Activated naive CD8-positive, alpha-beta T cell treated with anti-CD3 and anti-CD28 coated beads for 36 hours (primary cell): ENCODE measurements at regions not wholly inside any gene's neighbourhood (a gene's known extent, or its start where the extent isn't known, plus 50 kb on each side); places are given as distances from the start of the nearest gene placed in this dataset.
A peak's percentile ranks its signal among the peaks of the same experiment; 100 is the strongest.

Experiments
- DNase-seq: peaks from one replicate; pipeline ENCODE4 v3.0.0; 2021
- H3K27ac Mint-ChIP-seq: one replicate; pipeline ENCODE4 v1.8.0; 2022; ENCODE audit warnings: mild to moderate bottlenecking, moderate library complexity, mixed read lengths
- H3K27me3 Mint-ChIP-seq: one replicate; pipeline ENCODE4 v1.8.0; 2022; ENCODE audit warnings: mild to moderate bottlenecking, mixed read lengths
- H3K36me3 Mint-ChIP-seq: one replicate; pipeline ENCODE4 v1.8.0; 2021; ENCODE audit warnings: mild to moderate bottlenecking, mixed read lengths
- H3K4me1 Mint-ChIP-seq: one replicate; pipeline ENCODE4 v1.8.0; 2021; ENCODE audit warnings: mixed read lengths
- H3K4me3 Mint-ChIP-seq: one replicate; pipeline ENCODE4 v1.8.0; 2022; ENCODE audit warnings: mild to moderate bottlenecking, moderate library complexity, mixed read lengths
- H3K9me3 Mint-ChIP-seq: one replicate; pipeline ENCODE4 v1.8.0; 2022; ENCODE audit warnings: mixed read lengths

- no peak for DNase-seq
- peaks cover 47% of the 10 kb centered on the region for H3K4me1 Mint-ChIP-seq
- no peaks in the 10 kb centered on the region for H3K27me3 Mint-ChIP-seq
- H3K9me3 Mint-ChIP-seq, result peaks cover 9% of the 10 kb centered on the region
- H3K36me3 Mint-ChIP-seq, result peaks cover 2% of the 10 kb centered on the region
- no peak overlapping the region for H3K27ac Mint-ChIP-seq
- no peak overlapping the region for H3K4me3 Mint-ChIP-seq
Measured at GRCh38 chr6:14450133-14450504, 332.5 kb downstream of the CD83 start.

- H3K9me3 Mint-ChIP-seq, result peaks cover 9% of the 10 kb centered on the region
- no peak for DNase-seq
- peaks cover 2% of the 10 kb centered on the region for H3K36me3 Mint-ChIP-seq
- H3K4me3 Mint-ChIP-seq, result no peak overlapping the region
- H3K4me1 Mint-ChIP-seq, result peaks cover 50% of the 10 kb centered on the region
- no peaks in the 10 kb centered on the region for H3K27me3 Mint-ChIP-seq
- H3K27ac Mint-ChIP-seq, result no peak overlapping the region
Measured at GRCh38 chr6:14450578-14450977, 333.0 kb downstream of the CD83 start.

- Mint-ChIP-seq H3K36me3 (peaks cover 2% of the 10 kb centered on the region), H3K4me3 (no peak overlapping the region), H3K27me3 (no peaks in the 10 kb centered on the region), H3K9me3 (peaks cover 9% of the 10 kb centered on the region), H3K27ac (peak overlapping the region; percentile 61), H3K4me1 (peaks cover 54% of the 10 kb centered on the region)
- no peak for DNase-seq
Measured at GRCh38 chr6:14451594-14452374, 334.2 kb downstream of the CD83 start.

- H3K36me3 Mint-ChIP-seq, result peaks cover 2% of the 10 kb centered on the region
- no peaks in the 10 kb centered on the region for H3K27me3 Mint-ChIP-seq
- peaks cover 7% of the 10 kb centered on the region for H3K9me3 Mint-ChIP-seq
- peaks cover 54% of the 10 kb centered on the region for H3K4me1 Mint-ChIP-seq
- H3K4me3 Mint-ChIP-seq, result peak overlapping the region; percentile 40
- peak overlapping the region; percentile 61 for H3K27ac Mint-ChIP-seq
- DNase-seq, result peak; percentile 66
Measured at GRCh38 chr6:14452567-14453527, 335.3 kb downstream of the CD83 start.

GRCh38 chr6:14453712-14454472 lies 336.3 kb downstream of the CD83 start:
- H3K27ac Mint-ChIP-seq, result peak overlapping the region; percentile 61
- no peak overlapping the region for H3K4me3 Mint-ChIP-seq
- H3K27me3 Mint-ChIP-seq, result no peaks in the 10 kb centered on the region
- no peak for DNase-seq
- peaks cover 54% of the 10 kb centered on the region for H3K4me1 Mint-ChIP-seq
- H3K9me3 Mint-ChIP-seq, result no peaks in the 10 kb centered on the region
- H3K36me3 Mint-ChIP-seq, result no peaks in the 10 kb centered on the region

GRCh38 chr6:14454473-14454775 lies 336.9 kb downstream of the CD83 start:
- H3K27ac Mint-ChIP-seq, result peak overlapping the region; percentile 23
- no peak overlapping the region for H3K4me3 Mint-ChIP-seq
- H3K36me3 Mint-ChIP-seq, result no peaks in the 10 kb centered on the region
- no peaks in the 10 kb centered on the region for H3K9me3 Mint-ChIP-seq
- DNase-seq, result peak; percentile 32
- H3K4me1 Mint-ChIP-seq, result peaks cover 51% of the 10 kb centered on the region
- no peaks in the 10 kb centered on the region for H3K27me3 Mint-ChIP-seq

- no peak for DNase-seq
- Mint-ChIP-seq H3K9me3 (no peaks in the 10 kb centered on the region), H3K4me3 (no peak overlapping the region), H3K4me1 (peaks cover 41% of the 10 kb centered on the region), H3K27ac (no peak overlapping the region), H3K36me3 (no peaks in the 10 kb centered on the region), H3K27me3 (no peaks in the 10 kb centered on the region)
Measured at GRCh38 chr6:14455427-14455826, 337.9 kb downstream of the CD83 start.

- Mint-ChIP-seq H3K4me1 (peaks cover 36% of the 10 kb centered on the region), H3K27ac (no peak overlapping the region)
Measured at GRCh38 chr6:14455876-14456648, 338.5 kb downstream of the CD83 start.

GRCh38 chr6:14456941-14457340 lies 339.4 kb downstream of the CD83 start:
- Mint-ChIP-seq H3K4me3 (no peak overlapping the region), H3K27ac (no peak overlapping the region), H3K27me3 (no peaks in the 10 kb centered on the region), H3K36me3 (no peaks in the 10 kb centered on the region), H3K9me3 (no peaks in the 10 kb centered on the region), H3K4me1 (peaks cover 33% of the 10 kb centered on the region)
- DNase-seq, result no peak

More at GRCh38 chr6:14455876-14456648, 338.5 kb downstream of the CD83 start:
- H3K36me3 Mint-ChIP-seq, result no peaks in the 10 kb centered on the region
- no peak overlapping the region for H3K4me3 Mint-ChIP-seq
- H3K9me3 Mint-ChIP-seq, result no peaks in the 10 kb centered on the region
- DNase-seq, result no peak
- H3K27me3 Mint-ChIP-seq, result no peaks in the 10 kb centered on the region

- Mint-ChIP-seq H3K4me1 (peaks cover 20% of the 10 kb centered on the region), H3K9me3 (peaks cover 2% of the 10 kb centered on the region), H3K36me3 (no peaks in the 10 kb centered on the region), H3K4me3 (no peak overlapping the region), H3K27ac (no peak overlapping the region), H3K27me3 (no peaks in the 10 kb centered on the region)
- no peak for DNase-seq
Measured at GRCh38 chr6:14458669-14459266, 341.2 kb downstream of the CD83 start.

- H3K27ac Mint-ChIP-seq, result no peak overlapping the region
- no peak overlapping the region for H3K4me3 Mint-ChIP-seq
- DNase-seq, result no peak
- no peaks in the 10 kb centered on the region for H3K36me3 Mint-ChIP-seq
- H3K9me3 Mint-ChIP-seq, result peaks cover 5% of the 10 kb centered on the region
- H3K4me1 Mint-ChIP-seq, result peaks cover 17% of the 10 kb centered on the region
- H3K27me3 Mint-ChIP-seq, result no peaks in the 10 kb centered on the region
Measured at GRCh38 chr6:14459315-14459714, 341.7 kb downstream of the CD83 start.

GRCh38 chr6:14460556-14460955 lies 343.0 kb downstream of the CD83 start:
- Mint-ChIP-seq H3K4me1 (peaks cover 6% of the 10 kb centered on the region), H3K27me3 (no peaks in the 10 kb centered on the region), H3K27ac (no peak overlapping the region)

GRCh38 chr6:14462135-14462534 lies 344.6 kb downstream of the CD83 start:
- Mint-ChIP-seq H3K27ac (no peak overlapping the region), H3K9me3 (peaks cover 14% of the 10 kb centered on the region), H3K4me1 (peaks cover 3% of the 10 kb centered on the region), H3K4me3 (no peak overlapping the region), H3K36me3 (peaks cover 1% of the 10 kb centered on the region), H3K27me3 (no peaks in the 10 kb centered on the region)
- DNase-seq, result no peak

More at GRCh38 chr6:14460556-14460955, 343.0 kb downstream of the CD83 start:
- DNase-seq, result no peak
- Mint-ChIP-seq H3K9me3 (peaks cover 11% of the 10 kb centered on the region), H3K4me3 (no peak overlapping the region), H3K36me3 (peaks cover 1% of the 10 kb centered on the region)

- peaks cover 3% of the 10 kb centered on the region for H3K4me1 Mint-ChIP-seq
- no peaks in the 10 kb centered on the region for H3K27me3 Mint-ChIP-seq
- no peak overlapping the region for H3K4me3 Mint-ChIP-seq
- peaks cover 16% of the 10 kb centered on the region for H3K9me3 Mint-ChIP-seq
- no peak for DNase-seq
- peaks cover 1% of the 10 kb centered on the region for H3K36me3 Mint-ChIP-seq
- no peak overlapping the region for H3K27ac Mint-ChIP-seq
Measured at GRCh38 chr6:14462566-14462965, 345.0 kb downstream of the CD83 start.
